ENCODE measurements at regions not wholly inside any gene's neighbourhood (a gene's known extent, or its start where the extent isn't known, plus 50 kb on each side); places are given as distances from the start of the nearest gene placed in this dataset.

DNA sequence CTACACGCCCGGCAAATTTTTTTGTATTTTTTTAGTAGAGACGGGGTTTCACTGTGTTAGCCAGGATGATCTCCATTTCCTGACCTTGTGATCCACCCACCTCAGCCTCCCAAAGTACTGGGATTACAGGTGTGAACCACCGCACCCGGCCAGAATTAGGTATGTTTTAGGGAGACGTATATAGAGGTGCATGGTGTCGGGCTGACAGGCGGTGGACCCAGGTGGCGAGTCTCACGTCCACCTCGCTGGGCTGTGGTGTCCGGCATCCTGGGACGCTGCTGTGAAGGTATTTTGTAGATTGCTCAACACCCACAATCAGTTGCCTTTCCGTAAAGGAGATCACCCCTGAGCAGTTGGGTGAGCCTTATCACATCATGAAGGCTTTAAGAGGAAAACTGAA, 728.6 kb downstream of the BRD1 start:
- no peak for TF ChIP-seq EZH2phosphoT487 (IDR thresholded peaks at IDR 0.05; ENCODE audit: borderline replicate concordance)
- TF ChIP-seq, protein P1, sequence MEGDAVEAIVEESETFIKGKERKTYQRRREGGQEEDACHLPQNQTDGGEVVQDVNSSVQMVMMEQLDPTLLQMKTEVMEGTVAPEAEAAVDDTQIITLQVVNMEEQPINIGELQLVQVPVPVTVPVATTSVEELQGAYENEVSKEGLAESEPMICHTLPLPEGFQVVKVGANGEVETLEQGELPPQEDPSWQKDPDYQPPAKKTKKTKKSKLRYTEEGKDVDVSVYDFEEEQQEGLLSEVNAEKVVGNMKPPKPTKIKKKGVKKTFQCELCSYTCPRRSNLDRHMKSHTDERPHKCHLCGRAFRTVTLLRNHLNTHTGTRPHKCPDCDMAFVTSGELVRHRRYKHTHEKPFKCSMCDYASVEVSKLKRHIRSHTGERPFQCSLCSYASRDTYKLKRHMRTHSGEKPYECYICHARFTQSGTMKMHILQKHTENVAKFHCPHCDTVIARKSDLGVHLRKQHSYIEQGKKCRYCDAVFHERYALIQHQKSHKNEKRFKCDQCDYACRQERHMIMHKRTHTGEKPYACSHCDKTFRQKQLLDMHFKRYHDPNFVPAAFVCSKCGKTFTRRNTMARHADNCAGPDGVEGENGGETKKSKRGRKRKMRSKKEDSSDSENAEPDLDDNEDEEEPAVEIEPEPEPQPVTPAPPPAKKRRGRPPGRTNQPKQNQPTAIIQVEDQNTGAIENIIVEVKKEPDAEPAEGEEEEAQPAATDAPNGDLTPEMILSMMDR (conservative IDR thresholded peaks at IDR 0.05; ENCODE audit: low read length), result no peak
- Histone ChIP-seq H3K9me2 (replicated peaks; ENCODE audit: low read depth, low read length) (no peaks in the 10 kb centered on the region), H3K79me2 (ENCODE audit: insufficient read depth, low read length) (no peaks in the 10 kb centered on the region)

DNA sequence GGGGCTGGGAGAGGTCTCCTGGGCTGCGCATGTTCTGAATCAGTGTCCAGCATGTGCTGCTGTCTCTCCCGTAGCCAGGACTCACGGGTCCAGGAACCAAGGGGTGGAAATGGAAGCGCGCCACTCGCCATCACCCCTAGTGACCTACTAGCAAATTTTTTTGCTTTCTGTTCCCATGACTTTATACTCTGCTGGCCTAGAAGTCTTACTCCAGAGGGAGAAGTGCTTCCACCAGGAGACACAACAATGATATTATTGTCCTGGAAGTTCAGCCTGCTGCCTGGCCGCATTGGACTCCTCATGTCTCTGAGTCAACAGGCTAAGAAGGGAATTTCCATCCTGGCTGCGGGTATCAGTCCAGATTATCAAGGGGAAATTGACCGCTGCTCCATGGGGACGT, 729.7 kb downstream of the BRD1 start:
- Histone ChIP-seq H3K79me2 (ENCODE audit: insufficient read depth, low read length) (no peaks in the 10 kb centered on the region), H3K9ac (ENCODE audit: low read depth, low read length, poor library complexity, severe bottlenecking) (no peak overlapping the region), H2AFZ (ENCODE audit: low read length) (no peak overlapping the region), H3K4me2 (ENCODE audit: low read depth, low read length, poor library complexity, severe bottlenecking) (no peak overlapping the region), H4K20me1 (ENCODE audit: insufficient read depth, low read length, poor library complexity, severe bottlenecking) (no peaks in the 10 kb centered on the region), H3K36me3 (ENCODE audit: insufficient read depth, low read length) (no peaks in the 10 kb centered on the region), H3K9me2 (replicated peaks; ENCODE audit: low read depth, low read length) (no peaks in the 10 kb centered on the region), H3K4me1 (ENCODE audit: insufficient read depth, low read length, poor library complexity, severe bottlenecking) (no peaks in the 10 kb centered on the region), H3K9me3 (ENCODE audit: insufficient read depth, low read depth, low read length) (no peaks in the 10 kb centered on the region), H3K4me3 (ENCODE audit: low read length, poor library complexity, severe bottlenecking) (no peak overlapping the region), H3F3A (ENCODE audit: low read depth) (no peaks in the 10 kb centered on the region), H3K27me3 (ENCODE audit: insufficient read depth, low read length, poor library complexity, severe bottlenecking) (no peaks in the 10 kb centered on the region)
- no peak for TF ChIP-seq EZH2phosphoT487 (IDR thresholded peaks at IDR 0.05; ENCODE audit: borderline replicate concordance)
- TF ChIP-seq, protein P1 (conservative IDR thresholded peaks at IDR 0.05; ENCODE audit: low read length), result no peak

More for the DNA sequence above, 728.6 kb downstream of the BRD1 start:
- Histone ChIP-seq H3K9ac (ENCODE audit: low read depth, low read length, poor library complexity, severe bottlenecking) (no peak overlapping the region), H3F3A (ENCODE audit: low read depth) (no peaks in the 10 kb centered on the region), H3K4me3 (ENCODE audit: low read length, poor library complexity, severe bottlenecking) (no peak overlapping the region), H4K20me1 (ENCODE audit: insufficient read depth, low read length, poor library complexity, severe bottlenecking) (no peaks in the 10 kb centered on the region), H3K9me3 (ENCODE audit: insufficient read depth, low read depth, low read length) (no peaks in the 10 kb centered on the region), H3K4me1 (ENCODE audit: insufficient read depth, low read length, poor library complexity, severe bottlenecking) (no peaks in the 10 kb centered on the region), H3K27me3 (ENCODE audit: insufficient read depth, low read length, poor library complexity, severe bottlenecking) (no peaks in the 10 kb centered on the region), H3K4me2 (ENCODE audit: low read depth, low read length, poor library complexity, severe bottlenecking) (no peak overlapping the region), H3K36me3 (ENCODE audit: insufficient read depth, low read length) (no peaks in the 10 kb centered on the region), H2AFZ (ENCODE audit: low read length) (no peak overlapping the region)

DNA sequence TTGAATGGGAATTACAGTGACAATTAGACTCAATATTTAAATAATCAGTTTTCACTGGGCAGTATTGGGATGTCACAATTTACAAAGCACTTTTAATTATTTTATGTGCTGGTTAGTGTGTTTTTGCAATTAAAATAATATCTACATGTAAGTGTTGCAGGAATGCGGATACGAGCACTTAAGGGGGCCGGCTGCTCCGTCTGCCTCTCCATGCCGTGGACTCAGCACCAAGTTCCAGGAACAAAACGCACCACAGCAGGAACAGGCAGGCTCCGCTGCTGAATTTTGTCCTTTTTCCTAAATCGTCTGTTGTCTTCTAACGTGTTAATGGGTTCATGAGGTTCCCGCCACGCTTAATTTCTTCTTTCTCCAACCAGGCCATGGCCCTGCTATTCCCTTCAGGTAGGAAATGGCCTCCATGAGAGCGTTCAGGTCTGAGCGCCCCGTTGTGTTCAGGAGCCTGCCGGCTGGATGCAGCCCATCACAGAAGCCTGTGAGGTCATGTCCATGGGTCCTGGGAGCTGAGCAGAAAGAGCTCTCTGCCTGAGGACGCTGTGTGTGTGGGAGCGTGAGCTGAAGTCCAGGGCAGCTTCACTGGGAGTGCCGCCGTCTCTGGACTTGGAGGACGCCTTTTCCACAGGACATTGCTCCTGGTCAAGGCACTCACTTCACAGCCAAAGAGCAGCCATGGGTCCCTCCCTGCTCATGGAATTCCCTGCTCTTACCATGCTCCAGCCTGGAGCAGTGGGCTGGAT, 730.3 kb downstream of the BRD1 start:
- Histone ChIP-seq H3K9ac (ENCODE audit: low read depth, low read length, poor library complexity, severe bottlenecking) (no peak overlapping the region), H2AFZ (ENCODE audit: low read length) (no peak overlapping the region), H3K79me2 (ENCODE audit: insufficient read depth, low read length) (no peaks in the 10 kb centered on the region), H3K27me3 (ENCODE audit: insufficient read depth, low read length, poor library complexity, severe bottlenecking) (no peaks in the 10 kb centered on the region), H3K9me3 (ENCODE audit: insufficient read depth, low read depth, low read length) (no peaks in the 10 kb centered on the region), H3K4me2 (ENCODE audit: low read depth, low read length, poor library complexity, severe bottlenecking) (no peak overlapping the region), H3K36me3 (ENCODE audit: insufficient read depth, low read length) (no peaks in the 10 kb centered on the region), H3K9me2 (replicated peaks; ENCODE audit: low read depth, low read length) (no peaks in the 10 kb centered on the region), H3K4me1 (ENCODE audit: insufficient read depth, low read length, poor library complexity, severe bottlenecking) (no peaks in the 10 kb centered on the region), H4K20me1 (ENCODE audit: insufficient read depth, low read length, poor library complexity, severe bottlenecking) (no peaks in the 10 kb centered on the region), H3F3A (ENCODE audit: low read depth) (no peaks in the 10 kb centered on the region), H3K4me3 (ENCODE audit: low read length, poor library complexity, severe bottlenecking) (no peak overlapping the region)
- no peak for TF ChIP-seq EZH2phosphoT487 (IDR thresholded peaks at IDR 0.05; ENCODE audit: borderline replicate concordance)
- TF ChIP-seq, protein P1 (conservative IDR thresholded peaks at IDR 0.05; ENCODE audit: low read length), result no peak
